HUES6 (cell line): ENCODE measurements at regions not wholly inside any gene's neighbourhood (a gene's known extent, or its start where the extent isn't known, plus 50 kb on each side); places are given as distances from the start of the nearest gene placed in this dataset.

ENCODE experiments used
- H3K27ac ChIP-seq: 2 replicates; pipeline ENCODE4 v1.7.0; 2013; ENCODE audit warnings: low read depth, mild to moderate bottlenecking, low read length, inconsistent platforms
- H3K27me3 ChIP-seq: 2 replicates; pipeline ENCODE4 v1.6.1; 2013; ENCODE audit warnings: low read length; ENCODE audit not compliant: control insufficient read depth, insufficient read depth
- H3K36me3 ChIP-seq: 2 replicates; pipeline ENCODE4 v1.6.1; 2013; ENCODE audit warnings: low read length; ENCODE audit not compliant: control insufficient read depth, insufficient read depth
- H3K4me1 ChIP-seq: 2 replicates; pipeline ENCODE4 v1.6.1; 2013; ENCODE audit warnings: low read length; ENCODE audit not compliant: control insufficient read depth, insufficient read depth
- H3K4me3 ChIP-seq: 2 replicates; pipeline ENCODE4 v1.5.1; 2013; ENCODE audit warnings: low read depth, low read length
- H3K9ac ChIP-seq: one replicate; pipeline ENCODE4 v1.6.1; 2013; ENCODE audit warnings: mild to moderate bottlenecking, low read length
- H3K9me3 ChIP-seq: 2 replicates; pipeline ENCODE4 v1.6.1; 2013; ENCODE audit warnings: low read depth, low read length; ENCODE audit not compliant: control insufficient read depth, insufficient read depth

- H3K9me3 ChIP-seq: no peaks in the 10 kb centered on the region
- H3K4me1 ChIP-seq: 0 out of 2 replicates have a peak, but pooled peaks cover 11% of the 10 kb centered on the region
- no peak overlapping the region for H3K4me3 ChIP-seq
- no peak overlapping the region for H3K27ac ChIP-seq
- H3K27me3 ChIP-seq: peaks cover 12% of the 10 kb centered on the region
- H3K36me3 ChIP-seq: no peaks in the 10 kb centered on the region
- H3K9ac ChIP-seq: no peak overlapping the region
These were observed 161.9 kb upstream of the SKOR2 start for GRCh38 chr18:47413327-47413726.

GRCh38 chr18:47412924-47413323 lies 161.5 kb upstream of the SKOR2 start:
- H3K9ac ChIP-seq: no peak overlapping the region
- H3K27me3 ChIP-seq: peaks cover 11% of the 10 kb centered on the region
- H3K27ac ChIP-seq: no peak overlapping the region
- no peaks in the 10 kb centered on the region for H3K36me3 ChIP-seq
- 0 out of 2 replicates have a peak, but pooled peaks cover 10% of the 10 kb centered on the region for H3K4me1 ChIP-seq
- H3K9me3 ChIP-seq: no peaks in the 10 kb centered on the region
- no peak overlapping the region for H3K4me3 ChIP-seq

GRCh38 chr18:47411159-47411558 lies 159.7 kb upstream of the SKOR2 start:
- 0 out of 2 replicates have a peak, but pooled peaks cover 8% of the 10 kb centered on the region for H3K4me1 ChIP-seq
- H3K9ac ChIP-seq: no peak overlapping the region
- H3K9me3 ChIP-seq: no peaks in the 10 kb centered on the region
- no peak overlapping the region for H3K4me3 ChIP-seq
- no peaks in the 10 kb centered on the region for H3K36me3 ChIP-seq
- H3K27me3 ChIP-seq: peaks cover 3% of the 10 kb centered on the region
- H3K27ac ChIP-seq: no peak overlapping the region

- Histone ChIP-seq H3K36me3 (no peaks in the 10 kb centered on the region), H3K9ac (no peak overlapping the region), H3K9me3 (no peaks in the 10 kb centered on the region), H3K4me1 (peaks cover 3% of the 10 kb centered on the region; the same call in 1 of the 2 replicates), H3K27me3 (peaks cover 4% of the 10 kb centered on the region), H3K27ac (no peak overlapping the region), H3K4me3 (no peak overlapping the region)
These were observed 158.7 kb upstream of the SKOR2 start for GRCh38 chr18:47410139-47410538.

- Histone ChIP-seq H3K27ac (no peak overlapping the region), H3K9me3 (no peaks in the 10 kb centered on the region), H3K4me1 (peaks cover 9% of the 10 kb centered on the region)
These were observed 158.1 kb upstream of the SKOR2 start for GRCh38 chr18:47409519-47409918.

GRCh38 chr18:47407736-47408135 lies 156.3 kb upstream of the SKOR2 start:
- Histone ChIP-seq H3K9ac (no peak overlapping the region), H3K36me3 (no peaks in the 10 kb centered on the region), H3K27ac (no peak overlapping the region), H3K4me3 (no peak overlapping the region), H3K9me3 (no peaks in the 10 kb centered on the region), H3K27me3 (peaks cover 8% of the 10 kb centered on the region; the same call in 1 of the 2 replicates), H3K4me1 (peaks cover 16% of the 10 kb centered on the region)

More at GRCh38 chr18:47409519-47409918, 158.1 kb upstream of the SKOR2 start:
- no peak overlapping the region for H3K9ac ChIP-seq
- H3K4me3 ChIP-seq: no peak overlapping the region
- peaks cover 8% of the 10 kb centered on the region; the same call in 1 of the 2 replicates for H3K27me3 ChIP-seq
- H3K36me3 ChIP-seq: no peaks in the 10 kb centered on the region

GRCh38 chr18:47404845-47405244 lies 153.4 kb upstream of the SKOR2 start:
- H3K9ac ChIP-seq: no peak overlapping the region
- H3K4me1 ChIP-seq: peaks cover 16% of the 10 kb centered on the region
- H3K4me3 ChIP-seq: no peak overlapping the region
- H3K27me3 ChIP-seq: 0 out of 2 replicates have a peak, but pooled peaks cover 8% of the 10 kb centered on the region
- no peaks in the 10 kb centered on the region for H3K9me3 ChIP-seq
- H3K36me3 ChIP-seq: no peaks in the 10 kb centered on the region
- H3K27ac ChIP-seq: no peak overlapping the region

- no peaks in the 10 kb centered on the region for H3K36me3 ChIP-seq
- H3K4me3 ChIP-seq: no peak overlapping the region
These were observed 152.5 kb upstream of the SKOR2 start for GRCh38 chr18:47403949-47404348.

GRCh38 chr18:47403317-47403716 lies 151.9 kb upstream of the SKOR2 start:
- no peak overlapping the region for H3K27ac ChIP-seq
- H3K27me3 ChIP-seq: 0 out of 2 replicates have a peak, but pooled peaks cover 8% of the 10 kb centered on the region
- H3K9me3 ChIP-seq: no peaks in the 10 kb centered on the region
- H3K9ac ChIP-seq: no peak overlapping the region
- peaks cover 14% of the 10 kb centered on the region for H3K4me1 ChIP-seq
- H3K36me3 ChIP-seq: no peaks in the 10 kb centered on the region
- no peak overlapping the region for H3K4me3 ChIP-seq

More at GRCh38 chr18:47403949-47404348, 152.5 kb upstream of the SKOR2 start:
- H3K27ac ChIP-seq: no peak overlapping the region
- no peaks in the 10 kb centered on the region for H3K9me3 ChIP-seq
- peaks cover 14% of the 10 kb centered on the region for H3K4me1 ChIP-seq
- H3K9ac ChIP-seq: no peak overlapping the region
- 0 out of 2 replicates have a peak, but pooled peaks cover 8% of the 10 kb centered on the region for H3K27me3 ChIP-seq

GRCh38 chr18:47399475-47399874 lies 148.0 kb upstream of the SKOR2 start:
- H3K27me3 ChIP-seq: no peaks in the 10 kb centered on the region
- no peak overlapping the region for H3K4me3 ChIP-seq
- no peaks in the 10 kb centered on the region for H3K36me3 ChIP-seq
- no peak overlapping the region for H3K27ac ChIP-seq
- no peak overlapping the region for H3K9ac ChIP-seq
- H3K9me3 ChIP-seq: no peaks in the 10 kb centered on the region
- peaks cover 7% of the 10 kb centered on the region; the same call in 1 of the 2 replicates for H3K4me1 ChIP-seq

GRCh38 chr18:47397671-47398319 lies 146.3 kb upstream of the SKOR2 start:
- H3K36me3 ChIP-seq: no peaks in the 10 kb centered on the region
- no peak overlapping the region for H3K27ac ChIP-seq
- no peaks in the 10 kb centered on the region for H3K9me3 ChIP-seq
- H3K27me3 ChIP-seq: no peaks in the 10 kb centered on the region
- no peak overlapping the region for H3K4me3 ChIP-seq
- H3K9ac ChIP-seq: no peak overlapping the region
- no peaks in the 10 kb centered on the region for H3K4me1 ChIP-seq
